D721Med (cell line): ENCODE measurements at regions not wholly inside any gene's neighbourhood (a gene's known extent, or its start where the extent isn't known, plus 50 kb on each side); places are given as distances from the start of the nearest gene placed in this dataset.

Experiments used
- DNase-seq: peaks from one replicate; pipeline ENCODE4 v3.0.0; 2011; ENCODE audit warnings: low spot score; ENCODE audit not compliant: insufficient read length
- FAIRE-seq: peaks from 2 replicates; lab custom pipeline; 2011; peaks lifted over from hg19 to GRCh38; lab: Jason Lieb, UNC
- TF ChIP-seq, protein P1 (sequence below): IDR thresholded peaks from 2 replicates; pipeline ENCODE4 v1.5.1; 2012; ENCODE audit warnings: mild to moderate bottlenecking, control low read depth; ENCODE audit not compliant: insufficient read depth; ENCODE audit errors: missing control alignments

DNA sequence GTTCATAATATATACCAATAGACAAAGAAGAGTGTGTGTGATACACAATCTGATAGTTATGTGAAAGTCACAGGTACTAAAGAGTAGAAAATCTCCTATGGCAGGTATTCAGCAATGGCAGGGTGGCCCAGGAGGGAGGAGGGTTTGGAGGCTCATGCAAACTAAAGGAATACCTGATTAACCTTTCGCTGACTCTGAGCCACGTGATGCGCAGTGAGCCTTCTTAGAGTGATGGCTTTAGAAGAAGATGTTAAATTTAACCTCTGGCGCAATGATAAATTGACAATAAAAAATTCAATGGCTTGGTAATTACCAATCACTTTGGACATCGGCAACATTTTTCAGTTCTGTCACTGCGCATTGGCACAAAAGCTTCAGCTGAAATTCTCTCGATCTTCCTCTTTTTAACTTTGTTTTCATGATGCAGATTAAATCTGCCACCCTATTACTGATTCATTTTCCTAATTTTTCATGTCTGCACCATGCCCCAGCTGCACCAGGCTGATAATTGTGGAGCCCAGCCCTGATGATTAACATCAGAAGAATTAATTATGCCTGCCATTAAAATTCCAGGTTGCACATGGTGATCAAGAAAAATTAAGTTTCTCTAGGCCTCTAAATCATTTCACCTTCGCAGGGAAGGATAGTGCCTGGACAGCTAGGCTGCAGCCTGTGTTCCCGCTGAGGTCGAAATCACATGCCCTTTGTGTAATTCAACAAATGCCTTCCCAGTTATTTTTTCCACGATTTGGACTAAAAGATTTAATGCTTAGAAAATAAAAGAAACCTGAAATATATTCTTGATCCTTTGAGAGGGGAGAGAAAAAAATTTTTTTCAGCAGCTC is 250.6 kb upstream of the HNRNPA3 start:
- FAIRE-seq (no peak), DNase-seq (no peak)
- TF ChIP-seq, protein P1, sequence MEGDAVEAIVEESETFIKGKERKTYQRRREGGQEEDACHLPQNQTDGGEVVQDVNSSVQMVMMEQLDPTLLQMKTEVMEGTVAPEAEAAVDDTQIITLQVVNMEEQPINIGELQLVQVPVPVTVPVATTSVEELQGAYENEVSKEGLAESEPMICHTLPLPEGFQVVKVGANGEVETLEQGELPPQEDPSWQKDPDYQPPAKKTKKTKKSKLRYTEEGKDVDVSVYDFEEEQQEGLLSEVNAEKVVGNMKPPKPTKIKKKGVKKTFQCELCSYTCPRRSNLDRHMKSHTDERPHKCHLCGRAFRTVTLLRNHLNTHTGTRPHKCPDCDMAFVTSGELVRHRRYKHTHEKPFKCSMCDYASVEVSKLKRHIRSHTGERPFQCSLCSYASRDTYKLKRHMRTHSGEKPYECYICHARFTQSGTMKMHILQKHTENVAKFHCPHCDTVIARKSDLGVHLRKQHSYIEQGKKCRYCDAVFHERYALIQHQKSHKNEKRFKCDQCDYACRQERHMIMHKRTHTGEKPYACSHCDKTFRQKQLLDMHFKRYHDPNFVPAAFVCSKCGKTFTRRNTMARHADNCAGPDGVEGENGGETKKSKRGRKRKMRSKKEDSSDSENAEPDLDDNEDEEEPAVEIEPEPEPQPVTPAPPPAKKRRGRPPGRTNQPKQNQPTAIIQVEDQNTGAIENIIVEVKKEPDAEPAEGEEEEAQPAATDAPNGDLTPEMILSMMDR: no peak

DNA sequence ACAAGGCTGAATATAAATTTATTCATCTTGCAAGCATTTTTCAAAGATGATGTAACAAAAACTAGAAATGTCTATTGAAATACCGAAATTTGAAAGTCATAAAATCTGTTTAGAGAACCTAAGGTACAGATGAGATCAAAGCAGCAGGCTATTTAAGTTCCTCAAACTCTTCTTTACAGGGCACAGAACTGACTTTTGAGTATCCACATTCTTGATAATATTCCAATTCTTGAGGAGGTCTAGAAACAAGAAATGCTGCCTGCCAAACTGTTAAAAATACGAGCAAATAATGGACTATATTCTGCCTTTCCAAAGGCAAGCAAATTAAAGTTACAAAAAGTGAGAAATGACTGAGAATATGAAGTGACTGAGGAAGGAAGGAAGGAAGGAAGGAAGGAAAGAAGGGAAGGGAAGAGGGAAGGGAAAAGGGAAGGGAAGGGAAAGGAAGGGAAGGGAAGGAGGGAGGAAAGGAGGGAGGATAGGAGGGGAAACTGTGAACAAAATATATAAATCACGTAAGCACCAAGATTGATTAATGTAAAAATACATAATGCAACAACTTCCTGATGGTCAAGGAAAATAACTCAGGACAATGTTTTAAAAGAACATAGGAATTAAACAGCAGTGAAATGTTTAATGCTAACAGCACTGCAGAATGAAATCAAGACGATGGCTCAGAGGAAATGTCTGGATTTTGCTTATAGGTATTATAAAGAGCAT is 248.9 kb upstream of the HNRNPA3 start:
- FAIRE-seq: no peak
- no peak for DNase-seq
- TF ChIP-seq, protein P1: no peak

DNA sequence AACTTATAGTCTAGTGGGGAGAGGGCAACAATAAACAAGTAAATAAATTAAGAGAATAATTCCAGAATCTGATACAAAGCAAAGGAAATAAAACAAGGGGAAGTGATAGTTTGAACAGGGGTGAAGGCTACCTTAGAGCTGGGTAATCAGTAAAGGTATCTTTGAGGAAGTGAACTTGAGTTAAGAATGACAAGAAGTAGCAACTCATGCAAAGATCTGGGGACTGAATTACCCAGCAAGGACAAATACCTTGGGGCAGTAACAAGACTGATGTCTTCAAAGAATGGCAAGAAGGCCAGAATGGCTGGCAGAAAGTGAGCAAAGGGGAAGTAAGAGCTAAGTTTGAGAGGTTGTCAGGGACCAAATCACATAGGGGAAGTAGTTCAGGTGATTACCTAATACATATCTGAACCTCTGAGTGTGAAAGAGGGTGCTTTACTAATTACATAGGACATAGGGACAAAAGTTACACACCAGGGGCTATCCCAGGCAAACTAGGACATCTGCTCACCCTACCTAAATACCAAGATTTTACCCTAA is 244.6 kb upstream of the HNRNPA3 start:
- DNase-seq (no peak), FAIRE-seq (no peak)
- TF ChIP-seq, protein P1: no peak

DNA sequence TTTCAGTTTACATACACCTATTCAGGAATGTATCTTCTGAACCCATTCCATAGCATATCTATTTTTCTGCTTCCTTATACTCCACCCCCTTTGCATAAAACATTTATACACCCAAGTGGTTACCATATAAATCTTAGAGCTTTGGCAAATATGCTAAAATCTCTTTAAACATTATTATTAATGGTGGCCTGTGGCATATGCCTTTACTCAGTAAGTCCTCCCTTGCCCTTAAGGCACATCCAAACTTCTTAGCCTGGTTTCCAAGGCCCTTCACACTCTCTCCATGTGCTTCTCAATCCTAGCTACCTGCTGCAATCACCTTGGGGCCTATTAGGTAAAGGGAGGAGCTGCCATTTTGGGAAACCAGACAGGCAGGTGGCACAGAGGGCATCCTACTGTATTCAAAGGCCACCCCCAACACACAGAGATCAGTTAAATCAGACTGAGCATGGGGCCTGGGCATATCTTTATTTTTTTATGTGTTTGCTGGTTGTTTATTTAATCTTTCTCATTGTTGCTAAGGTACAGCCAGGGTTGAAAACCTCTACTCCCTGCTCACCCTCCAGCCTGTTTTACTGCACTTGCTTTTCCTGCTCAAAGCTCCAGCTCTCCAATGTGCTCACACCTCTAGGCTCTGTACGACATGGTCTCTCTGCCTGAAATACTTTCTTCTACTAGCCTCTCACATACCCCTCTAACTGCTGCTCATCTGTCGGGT is 242.8 kb upstream of the HNRNPA3 start:
- TF ChIP-seq, protein P1: no peak
- DNase-seq (no peak), FAIRE-seq (no peak)

DNA sequence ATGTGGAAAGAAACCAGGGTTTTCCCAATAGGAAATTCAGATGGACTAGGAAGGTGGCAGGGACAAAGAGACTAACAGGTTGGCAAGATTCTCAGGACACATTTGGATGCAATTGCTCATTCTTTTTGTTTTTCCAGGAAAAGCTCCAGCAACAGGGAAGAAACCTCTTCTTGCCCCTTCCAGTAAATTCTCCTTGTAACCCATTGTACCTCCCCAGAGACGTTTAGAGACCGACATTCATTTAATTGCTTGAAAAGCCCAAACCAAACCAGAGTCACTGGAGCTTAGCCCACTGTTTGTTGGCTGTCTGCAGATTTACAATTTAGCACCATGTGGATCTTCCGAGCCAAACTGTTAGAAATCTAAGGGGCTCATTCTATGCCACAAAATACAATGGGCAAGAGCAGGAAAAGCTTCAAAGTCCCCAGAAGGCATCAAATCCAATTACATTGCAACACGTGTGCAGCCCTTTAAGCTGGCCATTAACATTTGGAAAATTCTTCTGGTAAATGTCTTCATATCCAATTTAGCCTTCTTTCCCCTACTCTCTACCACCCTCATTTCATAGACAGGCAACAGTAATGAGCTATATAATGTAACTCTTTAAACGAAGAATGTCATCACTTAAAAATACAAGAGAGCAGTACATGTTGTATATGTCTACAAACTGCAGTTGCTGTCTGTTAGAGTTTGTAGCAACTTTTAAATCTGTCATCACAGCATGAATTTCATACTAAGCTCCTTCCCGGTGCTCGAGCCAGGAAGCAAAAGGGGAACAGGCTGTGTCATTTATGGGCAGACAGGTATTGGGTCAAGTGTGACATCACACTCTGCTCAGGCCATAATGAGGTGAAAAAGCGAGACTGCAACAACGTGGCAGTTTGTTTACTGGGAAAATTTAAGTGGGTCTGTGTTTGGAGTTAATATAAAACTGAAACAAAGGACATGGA is 235.6 kb upstream of the HNRNPA3 start:
- TF ChIP-seq, protein P1: no peak
- FAIRE-seq (no peak), DNase-seq (no peak)

DNA sequence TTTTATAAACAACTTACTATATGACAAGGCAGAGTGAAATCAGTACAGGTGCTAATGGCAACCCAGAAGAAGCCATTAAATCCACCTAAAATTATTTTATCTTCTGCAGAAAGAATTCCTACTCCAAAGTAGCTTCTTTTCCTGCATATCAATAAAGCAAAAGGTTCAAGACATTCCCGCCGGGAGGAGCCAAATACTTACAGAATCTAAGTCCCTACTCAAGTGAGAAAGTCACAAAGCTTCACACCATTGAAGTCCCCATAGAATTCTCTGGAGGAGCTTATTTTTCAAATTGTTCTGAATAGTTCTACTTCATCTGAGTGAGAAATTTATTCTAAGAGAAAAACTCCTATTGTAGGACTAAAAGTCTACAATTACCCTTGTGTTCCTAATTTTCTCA is 233.7 kb upstream of the HNRNPA3 start:
- DNase-seq: no peak

More for the DNA sequence above, 233.7 kb upstream of the HNRNPA3 start:
- no peak for FAIRE-seq
- TF ChIP-seq, protein P1: peak; percentile 7
